ENCODE measurements at regions not wholly inside any gene's neighbourhood (a gene's known extent, or its start where the extent isn't known, plus 50 kb on each side); places are given as distances from the start of the nearest gene placed in this dataset.

- intact Hi-C loops (cut with DNase I), result no loop called here
- FAIRE-seq (no peak), DNase-seq (no peak)
- Histone ChIP-seq H3K4me1 (ENCODE audit: control insufficient read depth in 2 of 3, insufficient read depth in 2 of 3, low read depth in 1 of 3, low read length in 3 of 3) (no peaks in the 10 kb centered on the region), H3K36me3 (ENCODE audit: control insufficient read depth in 2 of 3, insufficient read depth in 3 of 3, low read length in 3 of 3) (no peaks in the 10 kb centered on the region), H3K27me3 (ENCODE audit: control insufficient read depth, insufficient read depth, low read length) (no peaks in the 10 kb centered on the region), H3K4me3 (ENCODE audit: low read length in 3 of 3) (no peak overlapping the region), H3K9ac (ENCODE audit: low read length in 3 of 3) (no peak overlapping the region), H3K27ac (ENCODE audit: low read depth in 2 of 2, low read length in 2 of 2) (no peak overlapping the region), H3K9me3 (ENCODE audit: control insufficient read depth in 2 of 3, insufficient read depth in 1 of 3, low read length in 3 of 3) (no peaks in the 10 kb centered on the region)
- TF ChIP-seq CTCF (IDR thresholded peaks at IDR 0.05; ENCODE audit: borderline replicate concordance, extremely low read depth, insufficient read depth), result no peak
Measured at GRCh38 chr1:68936530-68936929, 439.6 kb upstream of the DEPDC1 start.

GRCh38 chr1:68938051-68938666, 441.3 kb upstream of the DEPDC1 start:
- Histone ChIP-seq H3K9me3 (ENCODE audit: control insufficient read depth in 2 of 3, insufficient read depth in 1 of 3, low read length in 3 of 3) (no peaks in the 10 kb centered on the region), H3K27ac (ENCODE audit: low read depth in 2 of 2, low read length in 2 of 2) (no peak overlapping the region), H3K9ac (ENCODE audit: low read length in 3 of 3) (no peak overlapping the region), H3K4me1 (ENCODE audit: control insufficient read depth in 2 of 3, insufficient read depth in 2 of 3, low read depth in 1 of 3, low read length in 3 of 3) (no peaks in the 10 kb centered on the region), H3K4me3 (ENCODE audit: low read length in 3 of 3) (no peak overlapping the region), H3K36me3 (ENCODE audit: control insufficient read depth in 2 of 3, insufficient read depth in 3 of 3, low read length in 3 of 3) (no peaks in the 10 kb centered on the region), H3K27me3 (ENCODE audit: control insufficient read depth, insufficient read depth, low read length) (no peaks in the 10 kb centered on the region)
- TF ChIP-seq CTCF (IDR thresholded peaks at IDR 0.05; ENCODE audit: borderline replicate concordance, extremely low read depth, insufficient read depth), result no peak
- no peak for FAIRE-seq
- DNase-seq, result peak in 3 of 5 donors; percentile 15 to 49 (median 43)
- intact Hi-C loops (cut with DNase I), result no loop called here

- no peak for DNase-seq
- Histone ChIP-seq H3K36me3 (ENCODE audit: control insufficient read depth in 2 of 3, insufficient read depth in 3 of 3, low read length in 3 of 3) (no peaks in the 10 kb centered on the region), H3K27ac (ENCODE audit: low read depth in 2 of 2, low read length in 2 of 2) (no peak overlapping the region), H3K27me3 (ENCODE audit: control insufficient read depth, insufficient read depth, low read length) (no peaks in the 10 kb centered on the region), H3K4me3 (ENCODE audit: low read length in 3 of 3) (no peak overlapping the region), H3K4me1 (ENCODE audit: control insufficient read depth in 2 of 3, insufficient read depth in 2 of 3, low read depth in 1 of 3, low read length in 3 of 3) (no peaks in the 10 kb centered on the region), H3K9ac (ENCODE audit: low read length in 3 of 3) (no peak overlapping the region), H3K9me3 (ENCODE audit: control insufficient read depth in 2 of 3, insufficient read depth in 1 of 3, low read length in 3 of 3) (no peaks in the 10 kb centered on the region)
- intact Hi-C loops (cut with DNase I), result no loop called here
- no peak for FAIRE-seq
- TF ChIP-seq CTCF (IDR thresholded peaks at IDR 0.05; ENCODE audit: borderline replicate concordance, extremely low read depth, insufficient read depth), result no peak
Measured at GRCh38 chr1:68950036-68950435, 453.2 kb upstream of the DEPDC1 start.

- no peak for DNase-seq
- Histone ChIP-seq H3K4me1 (ENCODE audit: control insufficient read depth in 2 of 3, insufficient read depth in 2 of 3, low read depth in 1 of 3, low read length in 3 of 3) (no peaks in the 10 kb centered on the region), H3K4me3 (ENCODE audit: low read length in 3 of 3) (no peak overlapping the region), H3K9me3 (ENCODE audit: control insufficient read depth in 2 of 3, insufficient read depth in 1 of 3, low read length in 3 of 3) (no peaks in the 10 kb centered on the region), H3K36me3 (ENCODE audit: control insufficient read depth in 2 of 3, insufficient read depth in 3 of 3, low read length in 3 of 3) (no peaks in the 10 kb centered on the region), H3K27me3 (ENCODE audit: control insufficient read depth, insufficient read depth, low read length) (no peaks in the 10 kb centered on the region), H3K27ac (ENCODE audit: low read depth in 2 of 2, low read length in 2 of 2) (no peak overlapping the region), H3K9ac (ENCODE audit: low read length in 3 of 3) (no peak overlapping the region)
- intact Hi-C loops (cut with DNase I), result no loop called here
- TF ChIP-seq CTCF (IDR thresholded peaks at IDR 0.05; ENCODE audit: borderline replicate concordance, extremely low read depth, insufficient read depth), result no peak
- FAIRE-seq, result no peak
Measured at GRCh38 chr1:68953311-68953710, 456.4 kb upstream of the DEPDC1 start.

Data from kidney (tissue), 13 donors.